MM.1S (cell line): ENCODE measurements at regions not wholly inside any gene's neighbourhood (a gene's known extent, or its start where the extent isn't known, plus 50 kb on each side); places are given as distances from the start of the nearest gene placed in this dataset.

Source experiments
- EZH2 ChIP-seq: fragments of 300-600 bp; sonication (generic); optimal IDR thresholded peaks from 2 replicates; pipeline ENCODE3; 2017; ENCODE audit warnings: low read depth, mild to moderate bottlenecking, antibody characterized with exemption, low read length, mixed read lengths
- EZH2phosphoT487 ChIP-seq: fragments of 300-600 bp; sonication (generic); IDR thresholded peaks from 2 replicates; pipeline ENCODE4 v1.6.1; 2018; ENCODE audit warnings: antibody characterized with exemption, low read length
- TF ChIP-seq, protein P1 (sequence below): fragments of 300-600 bp; sonication (generic); IDR thresholded peaks from 2 replicates; pipeline ENCODE4 v1.5.1; 2016; ENCODE audit warnings: antibody characterized with exemption, low read length, mixed read lengths

GRCh38 chr13:109427148-109427547 is 359.2 kb downstream of the IRS2 start:
- TF ChIP-seq EZH2, result no peak
- TF ChIP-seq, protein P1, sequence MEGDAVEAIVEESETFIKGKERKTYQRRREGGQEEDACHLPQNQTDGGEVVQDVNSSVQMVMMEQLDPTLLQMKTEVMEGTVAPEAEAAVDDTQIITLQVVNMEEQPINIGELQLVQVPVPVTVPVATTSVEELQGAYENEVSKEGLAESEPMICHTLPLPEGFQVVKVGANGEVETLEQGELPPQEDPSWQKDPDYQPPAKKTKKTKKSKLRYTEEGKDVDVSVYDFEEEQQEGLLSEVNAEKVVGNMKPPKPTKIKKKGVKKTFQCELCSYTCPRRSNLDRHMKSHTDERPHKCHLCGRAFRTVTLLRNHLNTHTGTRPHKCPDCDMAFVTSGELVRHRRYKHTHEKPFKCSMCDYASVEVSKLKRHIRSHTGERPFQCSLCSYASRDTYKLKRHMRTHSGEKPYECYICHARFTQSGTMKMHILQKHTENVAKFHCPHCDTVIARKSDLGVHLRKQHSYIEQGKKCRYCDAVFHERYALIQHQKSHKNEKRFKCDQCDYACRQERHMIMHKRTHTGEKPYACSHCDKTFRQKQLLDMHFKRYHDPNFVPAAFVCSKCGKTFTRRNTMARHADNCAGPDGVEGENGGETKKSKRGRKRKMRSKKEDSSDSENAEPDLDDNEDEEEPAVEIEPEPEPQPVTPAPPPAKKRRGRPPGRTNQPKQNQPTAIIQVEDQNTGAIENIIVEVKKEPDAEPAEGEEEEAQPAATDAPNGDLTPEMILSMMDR, result no peak
- no peak for TF ChIP-seq EZH2phosphoT487
